ENCODE measurements at regions not wholly inside any gene's neighbourhood (a gene's known extent, or its start where the extent isn't known, plus 50 kb on each side); places are given as distances from the start of the nearest gene placed in this dataset.
A peak's percentile ranks its signal among the peaks of the same experiment; 100 is the strongest.

GRCh38 chr20:19003366-19004336 is 190.1 kb downstream of the SCP2D1 start:
- Histone ChIP-seq H3K27ac (no peak overlapping the region), H3K36me3 (no peaks in the 10 kb centered on the region), H3K4me1 (no peaks in the 10 kb centered on the region), H3K27me3 (no peaks in the 10 kb centered on the region), H3K9me3 (no peaks in the 10 kb centered on the region), H3K4me3 (no peak overlapping the region)
- no peak for TF ChIP-seq CTCF (IDR thresholded peaks at IDR 0.05)
- DNase-seq (no peak), ATAC-seq (no peak)
- intact Hi-C loops (cut with DNase I): no loop called here

GRCh38 chr20:19004975-19005374 is 191.4 kb downstream of the SCP2D1 start:
- H3K4me3 ChIP-seq: no peak overlapping the region
- no peaks in the 10 kb centered on the region for H3K27me3 ChIP-seq
- no peak for ATAC-seq
- H3K36me3 ChIP-seq: no peaks in the 10 kb centered on the region
- DNase-seq: no peak
- no peaks in the 10 kb centered on the region for H3K9me3 ChIP-seq
- no peaks in the 10 kb centered on the region for H3K4me1 ChIP-seq
- no peak for TF ChIP-seq CTCF (IDR thresholded peaks at IDR 0.05)
- intact Hi-C loops (cut with DNase I): no loop called here
- no peak overlapping the region for H3K27ac ChIP-seq

GRCh38 chr20:19008497-19008896 is 194.9 kb downstream of the SCP2D1 start:
- Histone ChIP-seq H3K27me3 (no peaks in the 10 kb centered on the region), H3K4me3 (no peak overlapping the region), H3K36me3 (no peaks in the 10 kb centered on the region), H3K4me1 (no peaks in the 10 kb centered on the region), H3K9me3 (no peaks in the 10 kb centered on the region), H3K27ac (no peak overlapping the region)
- ATAC-seq (no peak), DNase-seq (no peak)
- TF ChIP-seq CTCF (IDR thresholded peaks at IDR 0.05): no peak
- intact Hi-C loops (cut with DNase I): no loop called here

DNA sequence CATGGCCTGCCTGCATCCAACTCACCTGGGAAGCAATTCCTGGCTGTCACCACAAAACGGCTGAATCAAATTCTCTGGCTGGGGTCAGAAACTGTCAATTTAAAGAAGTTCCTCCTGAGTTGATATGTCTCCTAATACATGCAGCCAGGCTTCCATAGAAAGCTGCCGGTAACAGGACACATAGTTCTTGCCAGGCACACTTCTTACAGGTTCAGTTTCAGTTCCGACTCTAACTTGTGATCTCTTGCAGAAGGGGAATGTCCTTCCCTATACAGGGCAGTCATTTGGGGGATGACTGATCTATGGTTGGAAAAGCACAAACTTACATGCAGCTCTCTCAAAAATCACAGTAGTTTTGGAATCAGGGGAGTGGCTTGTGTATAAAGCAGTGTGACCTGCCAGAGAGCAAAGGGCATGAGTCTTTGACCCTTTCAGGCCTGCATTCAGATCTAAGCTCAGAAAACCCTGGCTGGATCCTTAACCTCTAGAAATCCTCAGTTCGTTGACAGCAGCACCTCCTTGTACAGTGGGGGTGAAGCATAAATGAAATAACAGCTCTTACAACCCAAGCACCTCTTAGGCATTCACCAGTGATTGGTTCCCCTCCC is 195.6 kb downstream of the SCP2D1 start:
- H3K27ac ChIP-seq: no peak overlapping the region
- no peak overlapping the region for H3K4me3 ChIP-seq
- no peak for TF ChIP-seq CTCF (IDR thresholded peaks at IDR 0.05)
- H3K27me3 ChIP-seq: no peaks in the 10 kb centered on the region
- no peaks in the 10 kb centered on the region for H3K4me1 ChIP-seq
- intact Hi-C loops (cut with DNase I): no loop called here
- DNase-seq (no peak), ATAC-seq (no peak)
- H3K9me3 ChIP-seq: no peaks in the 10 kb centered on the region
- H3K36me3 ChIP-seq: no peaks in the 10 kb centered on the region

GRCh38 chr20:19012676-19013075 is 199.1 kb downstream of the SCP2D1 start:
- DNase-seq: peak in 1 of 4 donors; percentile 19
- intact Hi-C loops (cut with DNase I): no loop called here
- H3K27ac ChIP-seq: no peak overlapping the region
- no peak overlapping the region for H3K4me3 ChIP-seq
- no peaks in the 10 kb centered on the region for H3K36me3 ChIP-seq
- H3K4me1 ChIP-seq: no peaks in the 10 kb centered on the region
- no peaks in the 10 kb centered on the region for H3K27me3 ChIP-seq
- TF ChIP-seq CTCF (IDR thresholded peaks at IDR 0.05): no peak
- ATAC-seq: peak; percentile 31
- H3K9me3 ChIP-seq: no peaks in the 10 kb centered on the region

All from left lung (tissue), 4 donors.